Tibial nerve (tissue), 4 donors: ENCODE measurements at regions not wholly inside any gene's neighbourhood (a gene's known extent, or its start where the extent isn't known, plus 50 kb on each side); places are given as distances from the start of the nearest gene placed in this dataset.

Experiments used
- DNase-seq, 2 donors: peaks; one replicate each; pipeline ENCODE4 v3.0.0-alpha.2; 2019; ENCODE audit warnings: low spot score in 2 of 2
- H3K27ac ChIP-seq, 4 donors: fragments of 200-600 bp; sonication (generic) in 3 of 4; one replicate each; pipeline ENCODE4 v1.5.1; 2017 to 2019; ENCODE audit warnings: mild to moderate bottlenecking in 1 of 4
- H3K27me3 ChIP-seq, 2 donors: fragments of 200-600 bp; sonication (generic) in 1 of 2; one replicate each; pipeline versions ENCODE4 v1.5.1 to v1.6.0; 2017 to 2019
- H3K36me3 ChIP-seq, 3 donors: fragments of 200-600 bp; sonication (generic); one replicate each; pipeline ENCODE4 v1.5.1; 2018 to 2019
- H3K4me1 ChIP-seq, 4 donors: fragments of 200-600 bp; sonication (generic) in 3 of 4; one replicate each; pipeline ENCODE4 v1.5.1; 2017 to 2019
- H3K4me3 ChIP-seq, 4 donors: fragments of 200-600 bp; sonication (generic) in 3 of 4; one replicate each; pipeline ENCODE4 v1.5.1; 2017 to 2019; ENCODE audit warnings: mild to moderate bottlenecking in 1 of 4, moderate library complexity in 1 of 4
- H3K9me3 ChIP-seq, 4 donors: fragments of 200-600 bp; sonication (generic) in 3 of 4; one replicate each; pipeline ENCODE4 v1.5.1; 2017 to 2019
- EP300 ChIP-seq, 2 donors: sonication (generic); formaldehyde crosslinking; IDR thresholded peaks; one replicate each; pipeline ENCODE4 v1.6.1; 2017; ENCODE audit warnings: antibody characterized with exemption in 2 of 2, mild to moderate bottlenecking in 1 of 2
- POLR2A ChIP-seq, 2 donors: fragments of 450-650 bp; IDR thresholded peaks; one replicate each; pipeline ENCODE4 v1.6.1; 2017; ENCODE audit warnings: antibody characterized with exemption in 2 of 2, mild to moderate bottlenecking in 2 of 2, moderate library complexity in 2 of 2
- WGBS, 2 donors: methylation state at CpG; one replicate each; pipeline ENCODE4 v1.1.5; 2018; 5-methylcytosine and 5-hydroxymethylcytosine counted together
- TF ChIP-seq, protein P1 (sequence below), 5 experiments: fragments of 200-600 bp in 3 of 5; fragments of 450-650 bp in 2 of 5; sonication (generic) in 3 of 5; IDR thresholded peaks; one replicate each; pipeline ENCODE4 v1.5.1; 2016 to 2019; ENCODE audit warnings: antibody characterized with exemption in 5 of 5, mild to moderate bottlenecking in 3 of 5, moderate library complexity in 2 of 5

DNA sequence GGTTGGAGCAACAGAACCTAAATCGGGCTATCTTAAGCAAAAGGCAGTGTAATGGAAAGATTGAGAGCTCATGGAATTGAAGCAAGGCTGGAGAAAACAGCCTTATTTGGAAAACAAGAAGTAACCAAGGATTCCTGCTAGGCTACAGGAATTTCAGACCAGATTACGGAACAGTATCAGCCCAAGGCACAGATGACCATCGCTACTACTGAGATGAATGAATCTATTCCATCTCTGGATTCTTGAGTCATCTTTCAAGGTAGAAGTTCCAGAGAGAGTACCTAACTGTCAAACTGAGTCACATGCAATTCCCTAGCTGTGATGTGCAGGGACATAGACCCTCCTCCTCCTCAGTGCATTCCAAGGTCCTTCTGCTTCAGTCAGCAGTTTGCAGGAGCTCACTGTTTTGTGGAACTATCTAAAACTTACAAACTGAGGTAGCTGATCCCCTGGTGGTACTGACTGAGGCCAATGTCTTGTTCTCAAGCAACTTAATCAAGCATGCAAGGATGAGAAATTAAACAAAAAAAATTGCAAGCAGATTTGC, 62.0 kb upstream of the SMLR1 start:
- DNase-seq: no peak
- Histone ChIP-seq H3K27ac (no peak overlapping the region), H3K27me3 (no peaks in the 10 kb centered on the region), H3K4me3 (no peak overlapping the region), H3K4me1 (no peaks in the 10 kb centered on the region), H3K9me3 (no peaks in the 10 kb centered on the region), H3K36me3 (no peaks in the 10 kb centered on the region)
- TF ChIP-seq POLR2A (IDR thresholded peaks at IDR 0.05) (no peak), EP300 (IDR thresholded peaks at IDR 0.05) (no peak)
- 81 to 82% methylated on average over 3 of the region's 3 CpGs for WGBS, 2 donors

DNA sequence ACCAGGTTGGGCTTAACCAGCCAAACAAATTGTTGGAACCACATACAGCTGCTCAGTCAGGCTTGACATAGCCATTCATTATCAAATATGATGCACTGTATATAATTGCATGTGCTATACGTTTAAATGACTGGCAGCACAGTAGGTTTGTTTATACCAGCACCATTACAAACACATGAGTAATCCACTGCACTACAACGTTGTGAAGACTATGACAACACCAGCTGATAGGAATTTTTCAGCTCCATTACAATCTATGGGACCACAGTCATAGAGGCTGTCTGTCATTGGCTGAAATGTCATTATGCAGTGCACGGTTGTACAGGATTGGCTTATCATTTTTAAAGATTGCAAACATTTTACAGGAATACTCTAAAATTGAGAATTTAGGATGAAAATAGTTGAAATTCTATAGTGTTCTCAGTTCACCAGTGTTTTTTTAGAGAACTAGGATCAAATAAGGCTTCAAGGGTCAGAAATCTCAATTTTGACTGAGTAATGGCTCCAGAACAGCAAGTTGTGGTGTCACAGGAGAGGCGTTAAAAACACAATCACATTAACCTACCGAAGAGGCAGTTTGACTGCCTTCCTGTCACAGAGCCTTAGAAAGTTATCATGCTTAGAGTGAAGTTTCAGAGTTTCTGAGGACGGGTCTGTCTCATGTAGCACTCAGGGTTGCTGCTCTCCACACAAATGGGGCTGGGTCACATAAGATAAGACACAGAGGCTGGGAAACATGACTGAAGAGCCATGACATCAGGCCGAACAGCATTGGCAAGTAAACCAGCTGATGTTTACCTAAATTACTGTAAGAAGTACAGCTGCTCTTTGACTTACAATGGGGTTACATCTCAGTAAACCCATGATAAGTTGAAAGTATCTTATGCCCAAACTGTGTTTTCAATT, 60.7 kb upstream of the SMLR1 start:
- H3K4me3 ChIP-seq: no peak overlapping the region
- no peaks in the 10 kb centered on the region for H3K36me3 ChIP-seq
- H3K27me3 ChIP-seq: no peaks in the 10 kb centered on the region
- WGBS, 2 donors: 76 to 79% methylated on average over 7 of the region's 7 CpGs
- no peak for DNase-seq
- TF ChIP-seq POLR2A (IDR thresholded peaks at IDR 0.05): no peak
- TF ChIP-seq, protein P1, sequence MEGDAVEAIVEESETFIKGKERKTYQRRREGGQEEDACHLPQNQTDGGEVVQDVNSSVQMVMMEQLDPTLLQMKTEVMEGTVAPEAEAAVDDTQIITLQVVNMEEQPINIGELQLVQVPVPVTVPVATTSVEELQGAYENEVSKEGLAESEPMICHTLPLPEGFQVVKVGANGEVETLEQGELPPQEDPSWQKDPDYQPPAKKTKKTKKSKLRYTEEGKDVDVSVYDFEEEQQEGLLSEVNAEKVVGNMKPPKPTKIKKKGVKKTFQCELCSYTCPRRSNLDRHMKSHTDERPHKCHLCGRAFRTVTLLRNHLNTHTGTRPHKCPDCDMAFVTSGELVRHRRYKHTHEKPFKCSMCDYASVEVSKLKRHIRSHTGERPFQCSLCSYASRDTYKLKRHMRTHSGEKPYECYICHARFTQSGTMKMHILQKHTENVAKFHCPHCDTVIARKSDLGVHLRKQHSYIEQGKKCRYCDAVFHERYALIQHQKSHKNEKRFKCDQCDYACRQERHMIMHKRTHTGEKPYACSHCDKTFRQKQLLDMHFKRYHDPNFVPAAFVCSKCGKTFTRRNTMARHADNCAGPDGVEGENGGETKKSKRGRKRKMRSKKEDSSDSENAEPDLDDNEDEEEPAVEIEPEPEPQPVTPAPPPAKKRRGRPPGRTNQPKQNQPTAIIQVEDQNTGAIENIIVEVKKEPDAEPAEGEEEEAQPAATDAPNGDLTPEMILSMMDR (IDR thresholded peaks at IDR 0.05): no peak
- no peak for TF ChIP-seq EP300 (IDR thresholded peaks at IDR 0.05)
- no peaks in the 10 kb centered on the region for H3K4me1 ChIP-seq
- H3K9me3 ChIP-seq: no peaks in the 10 kb centered on the region
- H3K27ac ChIP-seq: no peak overlapping the region

DNA sequence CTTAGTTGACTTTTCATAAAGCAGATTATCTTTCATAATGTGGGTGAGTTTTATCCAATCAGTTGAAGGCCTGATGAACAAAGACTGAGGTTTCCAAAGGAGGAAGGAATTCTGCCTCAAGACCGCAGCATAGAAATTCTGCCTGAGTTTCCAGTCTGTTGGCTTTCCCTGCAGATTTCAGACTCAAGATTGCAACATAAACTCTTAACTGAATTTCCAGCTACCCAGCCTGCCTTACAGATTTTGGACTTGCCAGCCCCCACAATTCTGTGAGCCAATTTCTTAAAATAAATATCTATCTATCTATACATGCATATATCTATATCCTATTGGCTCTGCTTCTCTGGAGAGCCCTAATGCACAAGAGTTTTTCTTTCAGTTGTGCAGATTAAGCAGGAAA, 57.3 kb upstream of the SMLR1 start:
- Histone ChIP-seq H3K9me3 (no peaks in the 10 kb centered on the region), H3K4me3 (no peak overlapping the region), H3K27me3 (no peaks in the 10 kb centered on the region), H3K27ac (no peak overlapping the region), H3K36me3 (no peaks in the 10 kb centered on the region), H3K4me1 (no peaks in the 10 kb centered on the region)
- DNase-seq: no peak
- 86 to 89% methylated on average over 1 of the region's 1 CpG for WGBS, 2 donors
- TF ChIP-seq POLR2A (IDR thresholded peaks at IDR 0.05) (no peak), EP300 (IDR thresholded peaks at IDR 0.05) (no peak)
- TF ChIP-seq, protein P1 (IDR thresholded peaks at IDR 0.05): no peak

DNA sequence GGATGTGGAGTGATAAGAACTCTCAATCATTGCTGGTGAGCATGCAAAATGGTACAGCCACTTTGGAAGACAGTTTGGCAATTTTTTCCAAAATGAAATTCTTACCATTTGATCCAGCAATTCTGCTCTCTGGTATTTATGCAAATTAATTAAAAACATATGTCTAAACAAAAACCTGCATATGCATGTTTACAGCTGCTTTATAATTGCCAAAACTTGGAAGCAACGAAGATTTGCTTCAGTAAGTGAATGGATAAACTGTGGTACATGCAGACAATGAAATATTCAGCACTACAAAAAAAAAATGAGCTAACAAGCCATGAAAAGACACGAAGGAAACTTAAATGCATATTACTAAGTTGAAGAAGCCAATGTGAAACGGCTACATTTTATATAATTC, 55.5 kb upstream of the SMLR1 start:
- 38 to 51% methylated on average over 3 of the region's 3 CpGs for WGBS, 2 donors
- no peak overlapping the region for H3K27ac ChIP-seq
- H3K4me3 ChIP-seq: no peak overlapping the region

DNA sequence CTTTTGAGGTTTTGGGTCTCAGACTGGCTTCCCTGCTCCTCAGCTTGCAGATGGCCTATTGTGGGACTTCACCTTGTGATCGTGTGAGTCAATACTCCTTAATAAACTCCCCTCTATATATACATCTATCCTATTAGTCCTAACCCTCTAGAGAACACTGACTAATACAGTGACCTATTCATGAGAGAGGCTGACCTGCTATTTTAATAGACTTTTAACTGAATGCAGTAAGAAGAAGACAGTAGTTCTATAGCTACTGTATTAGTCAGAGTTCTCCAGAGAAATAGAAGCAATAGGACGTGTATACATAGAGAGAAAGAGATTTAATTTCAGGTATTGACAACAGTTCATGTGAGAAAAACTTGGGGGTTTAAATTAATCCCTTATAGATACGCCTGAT, 53.3 kb upstream of the SMLR1 start:
- no peak overlapping the region for H3K27ac ChIP-seq
- no peak overlapping the region for H3K4me3 ChIP-seq
- H3K36me3 ChIP-seq: no peaks in the 10 kb centered on the region
- 77 to 79% methylated on average over 3 of the region's 3 CpGs for WGBS, 2 donors
- DNase-seq: no peak
- TF ChIP-seq POLR2A (IDR thresholded peaks at IDR 0.05): no peak
- TF ChIP-seq, protein P1 (IDR thresholded peaks at IDR 0.05): no peak
- TF ChIP-seq EP300 (IDR thresholded peaks at IDR 0.05): no peak
- H3K4me1 ChIP-seq: peaks cover 0 to 5% (median 0%) of the 10 kb centered on the region in 4 donors
- H3K27me3 ChIP-seq: no peaks in the 10 kb centered on the region
- no peaks in the 10 kb centered on the region for H3K9me3 ChIP-seq

More for the DNA sequence above, 55.5 kb upstream of the SMLR1 start:
- H3K9me3 ChIP-seq: no peaks in the 10 kb centered on the region
- H3K4me1 ChIP-seq: no peaks in the 10 kb centered on the region
- no peaks in the 10 kb centered on the region for H3K36me3 ChIP-seq
- DNase-seq: no peak
- TF ChIP-seq POLR2A (IDR thresholded peaks at IDR 0.05): no peak
- TF ChIP-seq, protein P1 (IDR thresholded peaks at IDR 0.05): no peak
- no peak for TF ChIP-seq EP300 (IDR thresholded peaks at IDR 0.05)
- H3K27me3 ChIP-seq: no peaks in the 10 kb centered on the region
